HFF-Myc (cell line): ENCODE measurements at regions not wholly inside any gene's neighbourhood (a gene's known extent, or its start where the extent isn't known, plus 50 kb on each side); places are given as distances from the start of the nearest gene placed in this dataset.

Experiments used
- DNase-seq: peaks from one replicate; pipeline ENCODE4 v3.0.0-alpha.2; 2011; ENCODE audit warnings: low read depth; ENCODE audit errors: extremely low read depth
- H3K4me3 ChIP-seq: replicated peaks from 2 replicates; pipeline ENCODE4 v1.5.1; 2011; ENCODE audit warnings: low read depth, mild to moderate bottlenecking, control low read depth, low read length
- TF ChIP-seq, protein P1 (sequence below): IDR thresholded peaks from 2 replicates; pipeline ENCODE4 v1.5.1; 2012; ENCODE audit warnings: mild to moderate bottlenecking, low read depth, low read length, control low read depth; ENCODE audit errors: missing control alignments

DNA sequence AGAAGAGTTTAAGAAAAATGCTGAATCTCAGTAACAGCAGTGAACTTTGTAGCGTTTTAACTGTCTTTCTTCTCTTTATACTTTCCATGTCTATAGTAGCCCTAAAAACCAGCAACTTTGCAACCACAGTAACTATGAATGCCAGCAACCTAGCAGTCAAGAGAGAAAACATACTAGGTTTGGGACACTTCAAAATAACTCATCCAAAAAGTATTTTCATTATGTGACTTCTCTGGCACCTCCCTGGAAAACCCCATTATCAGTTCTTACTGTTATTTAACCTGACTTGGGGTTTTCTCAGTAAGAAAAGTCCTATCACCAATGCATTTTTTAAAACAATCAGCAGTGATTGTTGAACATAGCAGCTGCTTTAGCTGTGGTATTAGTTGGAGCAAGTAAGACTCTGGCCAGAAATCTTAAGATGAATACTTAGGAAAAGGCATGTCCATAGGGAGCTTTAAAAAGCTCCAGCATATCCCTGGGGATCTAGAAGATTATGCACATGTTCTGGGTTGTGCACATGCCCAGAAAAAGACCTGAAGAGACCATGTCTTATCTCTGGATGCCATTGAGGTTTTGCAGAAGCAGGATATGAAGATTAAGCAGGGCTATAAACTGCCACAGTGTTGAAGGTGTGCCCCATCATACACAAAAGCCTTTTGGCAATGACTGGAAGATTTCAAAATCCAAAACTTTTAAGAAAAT is 411.3 kb downstream of the CMPK2 start:
- DNase-seq = no peak
- H3K4me3 ChIP-seq = no peak overlapping the region
- TF ChIP-seq, protein P1, sequence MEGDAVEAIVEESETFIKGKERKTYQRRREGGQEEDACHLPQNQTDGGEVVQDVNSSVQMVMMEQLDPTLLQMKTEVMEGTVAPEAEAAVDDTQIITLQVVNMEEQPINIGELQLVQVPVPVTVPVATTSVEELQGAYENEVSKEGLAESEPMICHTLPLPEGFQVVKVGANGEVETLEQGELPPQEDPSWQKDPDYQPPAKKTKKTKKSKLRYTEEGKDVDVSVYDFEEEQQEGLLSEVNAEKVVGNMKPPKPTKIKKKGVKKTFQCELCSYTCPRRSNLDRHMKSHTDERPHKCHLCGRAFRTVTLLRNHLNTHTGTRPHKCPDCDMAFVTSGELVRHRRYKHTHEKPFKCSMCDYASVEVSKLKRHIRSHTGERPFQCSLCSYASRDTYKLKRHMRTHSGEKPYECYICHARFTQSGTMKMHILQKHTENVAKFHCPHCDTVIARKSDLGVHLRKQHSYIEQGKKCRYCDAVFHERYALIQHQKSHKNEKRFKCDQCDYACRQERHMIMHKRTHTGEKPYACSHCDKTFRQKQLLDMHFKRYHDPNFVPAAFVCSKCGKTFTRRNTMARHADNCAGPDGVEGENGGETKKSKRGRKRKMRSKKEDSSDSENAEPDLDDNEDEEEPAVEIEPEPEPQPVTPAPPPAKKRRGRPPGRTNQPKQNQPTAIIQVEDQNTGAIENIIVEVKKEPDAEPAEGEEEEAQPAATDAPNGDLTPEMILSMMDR = no peak

DNA sequence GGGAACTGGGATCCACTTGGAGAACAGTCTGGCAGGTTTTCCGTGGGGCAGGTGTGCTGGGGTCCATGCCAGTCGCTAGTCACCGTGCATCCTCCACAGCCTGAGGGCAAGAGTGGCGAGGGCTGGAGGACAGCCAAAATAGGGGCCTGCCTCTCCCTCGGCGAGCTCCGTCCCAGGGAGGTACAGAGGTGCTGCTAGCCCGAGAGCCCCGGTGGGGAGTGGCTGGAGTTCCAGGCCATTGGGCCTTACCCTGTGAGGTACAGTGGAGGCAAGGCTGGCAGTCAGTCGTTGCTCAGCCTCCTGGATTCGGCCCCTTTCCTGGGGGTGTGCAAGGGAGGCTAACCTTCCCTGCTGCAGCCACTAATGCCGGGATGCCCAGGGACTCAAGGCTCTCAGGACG is 406.6 kb downstream of the CMPK2 start:
- DNase-seq = no peak
- H3K4me3 ChIP-seq = no peak overlapping the region
- TF ChIP-seq, protein P1 = no peak

DNA sequence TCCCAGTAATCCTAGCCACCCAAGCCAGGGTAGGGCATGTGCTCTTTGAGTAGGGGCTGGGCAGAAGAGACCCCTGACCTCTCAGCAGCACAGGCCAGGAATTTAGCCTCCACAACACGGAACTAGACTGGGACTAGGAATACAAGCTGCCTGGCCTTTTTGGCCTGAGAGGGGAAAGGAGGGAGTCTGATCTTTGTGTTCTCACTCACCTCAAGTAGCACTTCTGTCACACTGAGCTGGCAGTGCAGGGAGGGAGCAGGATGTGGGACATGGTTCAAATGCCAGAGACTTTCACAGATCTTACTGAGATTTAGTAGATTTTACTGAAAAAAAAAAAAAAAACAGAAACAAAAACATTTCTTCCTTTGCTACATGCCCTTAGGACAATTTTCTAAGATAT is 395.2 kb downstream of the CMPK2 start:
- TF ChIP-seq, protein P1 = no peak
- DNase-seq = no peak
- no peak overlapping the region for H3K4me3 ChIP-seq

DNA sequence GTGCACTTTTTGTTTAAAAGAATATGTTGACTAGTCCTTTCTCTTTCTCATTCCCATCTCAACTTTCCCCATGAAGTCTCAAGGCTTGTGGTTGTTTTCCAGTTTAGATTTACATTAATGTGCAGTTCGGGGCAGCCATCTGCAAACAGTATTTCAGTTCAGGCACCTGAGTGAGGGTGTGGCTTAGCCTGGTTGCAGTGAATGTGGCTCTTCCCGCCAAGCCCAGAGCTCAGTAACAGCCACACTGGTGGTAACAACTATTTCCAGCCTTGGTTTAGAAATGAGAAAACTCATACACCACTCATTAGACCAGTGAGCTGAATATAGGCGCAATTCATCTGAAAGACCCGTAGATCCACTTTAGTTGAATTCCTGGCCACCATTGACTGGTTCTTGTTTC is 394.3 kb downstream of the CMPK2 start:
- H3K4me3 ChIP-seq = no peak overlapping the region
- DNase-seq = no peak
- TF ChIP-seq, protein P1 = no peak

DNA sequence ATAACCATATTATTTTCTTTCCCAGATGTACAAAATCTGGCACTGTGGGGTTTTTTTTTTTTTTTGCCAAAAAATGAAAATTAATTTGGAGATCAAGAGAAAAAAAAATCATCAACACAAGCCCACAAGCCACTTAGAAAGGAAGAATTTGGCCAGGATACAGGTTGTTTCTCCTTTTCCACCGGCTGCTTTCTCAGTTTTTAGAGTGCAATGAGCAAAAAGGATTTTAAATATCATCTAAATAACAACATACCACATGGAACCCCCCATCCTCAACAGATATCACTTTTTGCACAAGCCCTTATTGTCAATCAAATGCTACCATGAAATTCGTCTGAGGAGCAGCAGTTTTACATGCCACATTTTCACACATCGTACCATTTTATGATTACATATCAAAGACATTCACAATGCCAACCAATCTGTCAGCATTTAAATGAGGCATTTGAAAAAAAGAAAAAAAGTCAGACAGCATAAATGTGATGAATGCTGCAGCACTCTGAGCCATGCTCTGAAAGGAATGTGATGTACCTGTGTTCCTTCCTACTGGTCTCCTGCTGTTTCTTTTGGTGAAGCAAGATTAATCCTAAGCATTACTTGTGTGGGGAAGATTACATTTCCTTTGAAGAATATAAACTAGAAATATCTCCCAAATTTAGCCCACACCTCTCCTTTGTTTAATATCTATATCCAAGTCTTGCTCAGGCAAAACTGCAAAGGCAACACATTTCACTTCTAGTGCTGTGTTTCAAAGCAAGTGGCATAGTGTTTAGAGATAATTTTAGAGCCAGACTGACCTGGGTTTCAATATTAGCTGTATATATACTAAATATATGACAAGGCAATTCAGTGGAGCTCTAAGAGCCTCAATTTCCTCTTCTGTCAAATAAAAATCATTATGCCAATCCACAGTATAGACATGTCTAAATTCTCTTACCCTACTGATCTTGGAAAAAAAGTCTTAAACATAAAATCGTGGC is 391.3 kb downstream of the CMPK2 start:
- H3K4me3 ChIP-seq = no peak overlapping the region
- DNase-seq = no peak
- TF ChIP-seq, protein P1 = no peak

DNA sequence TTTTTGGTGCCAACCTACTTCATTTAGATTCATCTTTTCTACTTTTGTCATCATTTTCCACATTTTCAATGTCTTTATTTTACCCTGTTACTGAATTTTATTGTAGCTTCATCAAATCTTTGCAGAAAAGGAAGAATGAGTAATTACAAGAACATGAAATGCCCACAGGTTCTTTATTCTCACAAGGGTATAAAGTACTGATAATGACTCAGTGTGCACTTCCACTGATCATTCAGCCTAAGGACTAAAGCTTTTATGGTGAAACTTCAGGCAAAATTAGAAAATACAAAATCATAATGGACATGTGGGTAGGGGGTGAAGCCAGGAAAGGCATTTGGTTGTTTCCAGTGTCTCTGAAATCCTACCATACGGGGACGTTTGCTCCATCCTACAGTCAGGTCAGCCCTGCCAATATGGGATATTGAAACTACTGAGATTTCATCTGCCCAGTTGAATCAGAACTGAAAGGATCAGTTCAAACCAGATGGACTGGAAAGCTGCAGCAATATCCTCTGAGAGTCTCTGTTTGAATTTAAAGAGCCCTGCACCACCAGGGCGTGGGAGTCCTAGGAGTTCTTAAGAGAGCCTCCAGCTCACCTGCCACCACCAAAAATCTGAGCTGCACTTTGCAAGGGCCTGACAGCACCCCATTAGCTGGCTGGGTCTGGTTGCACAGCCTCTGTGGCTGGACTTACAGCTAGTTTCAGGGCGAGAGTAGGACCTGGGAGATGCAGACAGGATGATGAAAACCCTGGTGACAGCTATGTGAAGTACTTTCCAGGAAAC is 390.4 kb downstream of the CMPK2 start:
- TF ChIP-seq, protein P1 = no peak
- no peak for DNase-seq
- H3K4me3 ChIP-seq = no peak overlapping the region
